ENCODE measurements at regions not wholly inside any gene's neighbourhood (a gene's known extent, or its start where the extent isn't known, plus 50 kb on each side); places are given as distances from the start of the nearest gene placed in this dataset.

DNA sequence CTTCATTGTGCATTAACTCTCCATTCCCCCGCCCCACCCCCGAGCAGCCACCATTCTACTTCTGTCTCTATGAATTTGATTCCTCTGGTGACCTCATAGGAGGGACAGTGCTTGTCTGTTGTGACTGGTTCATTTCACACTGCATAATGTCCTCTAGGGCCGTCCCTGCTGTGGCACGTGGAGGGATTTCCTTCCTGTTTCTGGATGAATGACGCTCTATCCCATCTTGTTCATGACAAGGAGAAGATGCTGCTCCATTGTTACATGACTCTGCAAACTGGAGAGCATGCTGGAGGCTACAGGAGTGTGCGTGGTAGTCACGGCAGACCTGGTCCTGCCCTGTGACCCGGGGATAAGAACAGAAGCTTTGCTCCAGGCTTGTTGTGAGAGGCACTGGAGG is 61.3 kb downstream of the RTL6 start:
- no TSS peak for BruUV-seq (replicated peaks)
- H3K27ac Mint-ChIP-seq (ENCODE audit: unreplicated experiment), result no peak overlapping the region

DNA sequence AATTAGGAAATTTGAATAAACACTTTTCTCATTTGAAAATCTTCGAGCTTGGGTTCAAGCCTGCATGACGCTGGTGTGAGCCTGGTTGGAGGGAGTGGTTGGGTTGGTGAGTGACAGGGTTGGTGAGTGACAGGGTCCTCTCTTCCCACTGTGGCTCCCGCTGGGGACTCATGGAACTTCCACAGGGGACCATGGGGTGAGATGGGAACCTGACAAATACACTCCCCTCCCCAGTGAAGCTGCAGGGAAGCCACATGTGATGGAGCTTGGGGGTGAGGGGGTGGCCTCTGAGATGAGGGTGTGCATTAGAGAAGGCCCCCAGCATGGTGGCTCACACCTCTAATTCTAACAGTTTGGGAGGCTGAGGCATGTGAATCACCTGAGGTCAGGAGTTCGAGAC is 66.8 kb downstream of the RTL6 start:
- no peak for DNase-seq
- H3K27ac Mint-ChIP-seq (ENCODE audit: unreplicated experiment), result no peak overlapping the region
- TF ChIP-seq, protein P1, sequence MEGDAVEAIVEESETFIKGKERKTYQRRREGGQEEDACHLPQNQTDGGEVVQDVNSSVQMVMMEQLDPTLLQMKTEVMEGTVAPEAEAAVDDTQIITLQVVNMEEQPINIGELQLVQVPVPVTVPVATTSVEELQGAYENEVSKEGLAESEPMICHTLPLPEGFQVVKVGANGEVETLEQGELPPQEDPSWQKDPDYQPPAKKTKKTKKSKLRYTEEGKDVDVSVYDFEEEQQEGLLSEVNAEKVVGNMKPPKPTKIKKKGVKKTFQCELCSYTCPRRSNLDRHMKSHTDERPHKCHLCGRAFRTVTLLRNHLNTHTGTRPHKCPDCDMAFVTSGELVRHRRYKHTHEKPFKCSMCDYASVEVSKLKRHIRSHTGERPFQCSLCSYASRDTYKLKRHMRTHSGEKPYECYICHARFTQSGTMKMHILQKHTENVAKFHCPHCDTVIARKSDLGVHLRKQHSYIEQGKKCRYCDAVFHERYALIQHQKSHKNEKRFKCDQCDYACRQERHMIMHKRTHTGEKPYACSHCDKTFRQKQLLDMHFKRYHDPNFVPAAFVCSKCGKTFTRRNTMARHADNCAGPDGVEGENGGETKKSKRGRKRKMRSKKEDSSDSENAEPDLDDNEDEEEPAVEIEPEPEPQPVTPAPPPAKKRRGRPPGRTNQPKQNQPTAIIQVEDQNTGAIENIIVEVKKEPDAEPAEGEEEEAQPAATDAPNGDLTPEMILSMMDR (IDR thresholded peaks at IDR 0.05; ENCODE audit: unreplicated experiment), result no peak
- H3K9me3 Mint-ChIP-seq (ENCODE audit: low read depth, unreplicated experiment), result no peaks in the 10 kb centered on the region
- H3K36me3 Mint-ChIP-seq (ENCODE audit: insufficient read depth, unreplicated experiment), result no peaks in the 10 kb centered on the region
- H3K4me3 Mint-ChIP-seq (ENCODE audit: low read depth, unreplicated experiment), result no peak overlapping the region
- BruUV-seq (replicated peaks), result no TSS peak
- peaks cover 14% of the 10 kb centered on the region for H3K4me1 Mint-ChIP-seq (ENCODE audit: low read depth, unreplicated experiment)
- intact Hi-C loops (cut with micrococcal nuclease; ENCODE audit: unreplicated experiment), result no loop called here
- H3K27me3 Mint-ChIP-seq (ENCODE audit: unreplicated experiment), result peaks cover 51% of the 10 kb centered on the region
- CTCF ChIA-PET, result interaction anchor here (0.7 kb wide), 1 partner anchor 9 kb away, joined by 4 read pairs; no protein-coding TSS in a partner anchor

More for the DNA sequence above, 61.3 kb downstream of the RTL6 start:
- CTCF ChIA-PET, result no interaction called here
- peaks cover 12% of the 10 kb centered on the region for H3K4me1 Mint-ChIP-seq (ENCODE audit: low read depth, unreplicated experiment)
- TF ChIP-seq, protein P1 (IDR thresholded peaks at IDR 0.05; ENCODE audit: unreplicated experiment), result no peak
- intact Hi-C loops (cut with micrococcal nuclease; ENCODE audit: unreplicated experiment), result no loop called here
- no peaks in the 10 kb centered on the region for H3K9me3 Mint-ChIP-seq (ENCODE audit: low read depth, unreplicated experiment)
- DNase-seq, result no peak
- H3K4me3 Mint-ChIP-seq (ENCODE audit: low read depth, unreplicated experiment), result no peak overlapping the region
- peaks cover 3% of the 10 kb centered on the region for H3K36me3 Mint-ChIP-seq (ENCODE audit: insufficient read depth, unreplicated experiment)
- peaks cover 29% of the 10 kb centered on the region for H3K27me3 Mint-ChIP-seq (ENCODE audit: unreplicated experiment)

DNA sequence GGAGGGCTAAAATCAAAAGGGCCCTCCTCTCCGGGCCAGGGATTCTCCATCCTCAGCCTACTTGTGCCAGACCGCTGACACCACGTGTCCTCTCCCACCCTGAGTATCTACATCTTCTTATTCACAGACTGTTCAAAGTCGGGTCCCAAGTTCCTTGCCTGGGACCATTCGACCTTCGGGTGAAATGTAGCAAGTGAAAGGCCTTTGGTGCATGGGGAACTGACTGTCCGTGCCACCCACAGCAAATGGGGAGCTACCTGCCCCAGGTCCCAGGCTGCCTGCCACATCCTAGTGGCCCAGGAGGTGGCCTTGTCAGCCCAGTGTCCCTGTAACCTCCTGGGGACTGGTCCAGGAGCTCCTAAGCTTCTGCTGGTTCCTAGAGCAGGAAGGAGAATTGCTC is 67.3 kb downstream of the RTL6 start:
- no peak overlapping the region for H3K27ac Mint-ChIP-seq (ENCODE audit: unreplicated experiment)
- TF ChIP-seq, protein P1 (IDR thresholded peaks at IDR 0.05; ENCODE audit: unreplicated experiment), result no peak
- H3K9me3 Mint-ChIP-seq (ENCODE audit: low read depth, unreplicated experiment), result no peaks in the 10 kb centered on the region
- no peak overlapping the region for H3K4me3 Mint-ChIP-seq (ENCODE audit: low read depth, unreplicated experiment)
- no peaks in the 10 kb centered on the region for H3K36me3 Mint-ChIP-seq (ENCODE audit: insufficient read depth, unreplicated experiment)
- H3K4me1 Mint-ChIP-seq (ENCODE audit: low read depth, unreplicated experiment), result peaks cover 14% of the 10 kb centered on the region
- peaks cover 51% of the 10 kb centered on the region for H3K27me3 Mint-ChIP-seq (ENCODE audit: unreplicated experiment)
- CTCF ChIA-PET, result no interaction called here
- no peak for DNase-seq
- intact Hi-C loops (cut with micrococcal nuclease; ENCODE audit: unreplicated experiment), result no loop called here
- BruUV-seq (replicated peaks), result no TSS peak

DNA sequence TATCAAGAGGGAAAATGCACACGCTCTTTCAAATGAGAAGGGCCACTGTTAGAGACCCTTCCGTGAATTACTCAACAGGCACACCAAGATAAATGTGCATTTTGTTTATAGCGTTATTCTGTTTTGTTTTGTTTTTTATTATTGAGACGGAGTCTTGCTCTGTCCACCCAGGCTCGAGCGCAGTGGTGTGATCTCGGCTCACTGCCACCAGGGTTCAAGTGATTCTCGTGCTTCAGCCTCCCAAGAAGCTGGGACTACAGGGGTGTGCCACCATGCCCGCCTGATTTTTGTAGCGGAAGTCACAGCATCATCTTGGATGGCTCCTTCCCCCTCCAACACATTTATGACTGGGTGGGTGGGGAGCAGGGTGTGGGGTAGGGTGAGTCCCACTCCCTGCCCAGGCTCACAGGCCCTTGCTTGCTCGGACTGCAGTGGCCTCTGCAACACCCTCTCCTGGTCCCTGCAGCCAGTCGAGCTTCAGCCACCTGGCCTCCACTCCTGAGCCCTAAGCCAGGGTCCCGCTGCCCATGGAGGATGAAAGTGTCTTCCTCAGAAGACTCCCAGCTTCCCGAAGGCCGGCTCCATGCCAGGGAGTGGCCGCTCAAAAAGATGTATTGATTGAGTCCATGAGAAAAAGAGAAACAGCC is 68.0 kb downstream of the RTL6 start:
- intact Hi-C loops (cut with micrococcal nuclease; ENCODE audit: unreplicated experiment), result no loop called here
- no peak overlapping the region for H3K27ac Mint-ChIP-seq (ENCODE audit: unreplicated experiment)

More for the DNA sequence above, 68.0 kb downstream of the RTL6 start:
- H3K27me3 Mint-ChIP-seq (ENCODE audit: unreplicated experiment), result peaks cover 56% of the 10 kb centered on the region
- no TSS peak for BruUV-seq (replicated peaks)
- TF ChIP-seq, protein P1 (IDR thresholded peaks at IDR 0.05; ENCODE audit: unreplicated experiment), result no peak
- CTCF ChIA-PET, result no interaction called here
- no peaks in the 10 kb centered on the region for H3K9me3 Mint-ChIP-seq (ENCODE audit: low read depth, unreplicated experiment)
- DNase-seq, result no peak
- H3K36me3 Mint-ChIP-seq (ENCODE audit: insufficient read depth, unreplicated experiment), result no peaks in the 10 kb centered on the region
- H3K4me3 Mint-ChIP-seq (ENCODE audit: low read depth, unreplicated experiment), result no peak overlapping the region
- H3K4me1 Mint-ChIP-seq (ENCODE audit: low read depth, unreplicated experiment), result peaks cover 14% of the 10 kb centered on the region

Data from Calu3 (cell line).